DND-41 (cell line): ENCODE measurements at regions not wholly inside any gene's neighbourhood (a gene's known extent, or its start where the extent isn't known, plus 50 kb on each side); places are given as distances from the start of the nearest gene placed in this dataset.
"Not testable (repeated sequence)": the region's sequence is repeated elsewhere in the genome, so short reads cannot be mapped to it uniquely, and the experiment has no call there.

ENCODE experiments used
- ATAC-seq: fragments of 200-7000 bp; cut with Tn5 transposase; 3 replicates; pipeline ENCODE4 v1.9.1; 2021; ENCODE audit warnings: low read depth; ENCODE audit not compliant: insufficient read depth
- DNase-seq: peaks from one replicate; pipeline ENCODE4 v3.0.0-alpha.2; 2020
- H2AFZ ChIP-seq: 2 replicates; pipeline ENCODE4 v1.6.0; 2012; ENCODE audit warnings: low read depth, low read length
- H3K27ac ChIP-seq: 2 replicates; pipeline ENCODE4 v1.5.1; 2012; ENCODE audit warnings: low read length, inconsistent platforms
- H3K27me3 ChIP-seq: fragments of 200-600 bp; sonication (generic); 2 replicates; pipeline ENCODE4 v1.6.0; 2012; ENCODE audit warnings: low read length, mild to moderate bottlenecking, inconsistent platforms; ENCODE audit not compliant: insufficient read depth, poor library complexity
- H3K36me3 ChIP-seq: 2 replicates; pipeline ENCODE4 v1.5.1; 2012; ENCODE audit warnings: low read length, inconsistent platforms; ENCODE audit not compliant: insufficient read depth
- H3K4me1 ChIP-seq: 2 replicates; pipeline ENCODE4 v1.5.1; 2012; ENCODE audit warnings: mild to moderate bottlenecking, low read length; ENCODE audit not compliant: insufficient read depth
- H3K4me2 ChIP-seq: 2 replicates; pipeline ENCODE4 v1.6.0; 2012; ENCODE audit warnings: mild to moderate bottlenecking, moderate library complexity, low read length, inconsistent platforms; ENCODE audit not compliant: insufficient read depth
- H3K4me3 ChIP-seq, 2 experiments: fragments of 200-600 bp in 1 of 2; shearing (Covaris generic) in 1 of 2; 2 replicates each; pipeline ENCODE4 v1.5.1; 2012 to 2016; ENCODE audit warnings: inconsistent platforms in 2 of 2, low read length in 2 of 2, mild to moderate bottlenecking in 2 of 2, low read depth in 1 of 2, moderate library complexity in 1 of 2
- H3K79me2 ChIP-seq: 2 replicates; pipeline ENCODE4 v1.6.0; 2012; ENCODE audit warnings: low read length, inconsistent platforms; ENCODE audit not compliant: insufficient read depth
- H3K9ac ChIP-seq: 2 replicates; pipeline ENCODE4 v1.6.0; 2012; ENCODE audit warnings: low read depth, mild to moderate bottlenecking, inconsistent platforms, low read length, moderate library complexity
- H3K9me3 ChIP-seq: 2 replicates; pipeline ENCODE4 v1.5.1; 2012; ENCODE audit warnings: low read length, moderate library complexity, mild to moderate bottlenecking, inconsistent platforms; ENCODE audit not compliant: insufficient read depth, severe bottlenecking
- H4K20me1 ChIP-seq: 2 replicates; pipeline ENCODE4 v1.6.0; 2012; ENCODE audit warnings: low read length; ENCODE audit not compliant: insufficient read depth
- EZH2 ChIP-seq: IDR thresholded peaks from 3 replicates; pipeline ENCODE4 v1.6.1; 2012; ENCODE audit warnings: borderline replicate concordance, low read depth, mild to moderate bottlenecking, moderate library complexity, low read length, inconsistent platforms; ENCODE audit not compliant: severe bottlenecking
- TF ChIP-seq, protein P1 (sequence below): IDR thresholded peaks from 2 replicates; pipeline ENCODE4 v1.5.1; 2012; ENCODE audit warnings: borderline replicate concordance, low read length, moderate library complexity, mild to moderate bottlenecking; ENCODE audit not compliant: poor library complexity, severe bottlenecking; ENCODE audit errors: extremely low read depth

DNA sequence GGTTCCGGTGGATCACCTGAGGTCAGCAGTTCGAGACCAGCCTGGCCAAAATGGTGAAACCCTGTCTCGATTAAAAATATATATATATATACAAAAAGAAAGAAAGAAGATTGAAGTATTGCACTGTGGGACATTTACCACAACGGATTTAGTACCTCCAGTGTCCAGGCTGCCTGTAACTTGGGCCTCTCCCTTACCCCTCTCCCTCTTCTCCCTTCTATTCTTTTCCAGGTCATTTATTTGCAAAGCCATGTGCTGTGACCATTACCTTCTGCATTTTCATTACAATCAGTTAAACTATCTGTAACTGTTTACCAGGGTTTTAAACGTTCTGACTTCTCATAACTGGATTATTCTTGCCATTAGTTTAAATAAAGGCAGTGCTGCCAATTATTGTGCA lies 400.9 kb upstream of the ZNF804A start:
- H3K79me2 ChIP-seq = no peaks in the 10 kb centered on the region
- H3K4me2 ChIP-seq = no peak overlapping the region
- H3K9ac ChIP-seq = no peak overlapping the region
- no peak overlapping the region for H2AFZ ChIP-seq
- no peaks in the 10 kb centered on the region for H3K27me3 ChIP-seq
- TF ChIP-seq EZH2 = no peak
- TF ChIP-seq, protein P1, sequence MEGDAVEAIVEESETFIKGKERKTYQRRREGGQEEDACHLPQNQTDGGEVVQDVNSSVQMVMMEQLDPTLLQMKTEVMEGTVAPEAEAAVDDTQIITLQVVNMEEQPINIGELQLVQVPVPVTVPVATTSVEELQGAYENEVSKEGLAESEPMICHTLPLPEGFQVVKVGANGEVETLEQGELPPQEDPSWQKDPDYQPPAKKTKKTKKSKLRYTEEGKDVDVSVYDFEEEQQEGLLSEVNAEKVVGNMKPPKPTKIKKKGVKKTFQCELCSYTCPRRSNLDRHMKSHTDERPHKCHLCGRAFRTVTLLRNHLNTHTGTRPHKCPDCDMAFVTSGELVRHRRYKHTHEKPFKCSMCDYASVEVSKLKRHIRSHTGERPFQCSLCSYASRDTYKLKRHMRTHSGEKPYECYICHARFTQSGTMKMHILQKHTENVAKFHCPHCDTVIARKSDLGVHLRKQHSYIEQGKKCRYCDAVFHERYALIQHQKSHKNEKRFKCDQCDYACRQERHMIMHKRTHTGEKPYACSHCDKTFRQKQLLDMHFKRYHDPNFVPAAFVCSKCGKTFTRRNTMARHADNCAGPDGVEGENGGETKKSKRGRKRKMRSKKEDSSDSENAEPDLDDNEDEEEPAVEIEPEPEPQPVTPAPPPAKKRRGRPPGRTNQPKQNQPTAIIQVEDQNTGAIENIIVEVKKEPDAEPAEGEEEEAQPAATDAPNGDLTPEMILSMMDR = no peak
- H3K27ac ChIP-seq = no peak overlapping the region
- DNase-seq = no peak
- H4K20me1 ChIP-seq = no peaks in the 10 kb centered on the region
- no peak overlapping the region for H3K4me3 ChIP-seq
- H3K4me1 ChIP-seq = no peaks in the 10 kb centered on the region
- no peaks in the 10 kb centered on the region for H3K36me3 ChIP-seq
- H3K9me3 ChIP-seq = no peaks in the 10 kb centered on the region
- ATAC-seq = no peak

GRCh38 chr2:184198791-184199190 lies 399.5 kb upstream of the ZNF804A start:
- ATAC-seq, H2AFZ ChIP-seq: not testable (repeated sequence)

DNA sequence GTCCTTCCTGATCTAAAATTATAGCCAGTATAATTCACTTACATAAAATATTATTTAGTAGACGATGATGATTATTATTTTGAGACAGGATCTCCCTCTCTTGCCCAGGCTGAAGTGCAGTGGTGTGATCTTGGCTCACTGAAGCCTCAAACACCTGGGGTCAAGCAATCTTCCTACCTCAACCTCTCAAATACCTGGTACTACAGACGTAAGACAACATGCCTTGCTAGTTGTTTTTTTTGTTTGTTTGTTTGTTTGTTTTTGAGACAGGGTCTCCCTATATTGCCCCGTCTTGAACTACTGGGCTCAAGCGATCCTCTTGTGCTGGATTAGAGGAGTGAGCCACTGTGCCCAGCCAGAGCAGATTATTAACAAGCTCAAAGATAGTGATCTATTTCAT lies 399.1 kb upstream of the ZNF804A start:
- H3K9me3 ChIP-seq = no peaks in the 10 kb centered on the region
- H2AFZ ChIP-seq = no peak overlapping the region
- H3K4me3 ChIP-seq = no peak overlapping the region

More at GRCh38 chr2:184198791-184199190, 399.5 kb upstream of the ZNF804A start:
- H3K79me2 ChIP-seq, H3K27me3 ChIP-seq, H4K20me1 ChIP-seq, H3K4me2 ChIP-seq, DNase-seq, H3K36me3 ChIP-seq, H3K4me3 ChIP-seq, H3K9ac ChIP-seq, H3K27ac ChIP-seq, H3K9me3 ChIP-seq, H3K4me1 ChIP-seq: not testable (repeated sequence)

GRCh38 chr2:184201246-184201645 lies 397.1 kb upstream of the ZNF804A start:
- H2AFZ ChIP-seq = no peak overlapping the region
- no peaks in the 10 kb centered on the region for H3K79me2 ChIP-seq
- no peak overlapping the region for H3K9ac ChIP-seq
- no peak overlapping the region for H3K4me3 ChIP-seq
- no peak for ATAC-seq
- H4K20me1 ChIP-seq = no peaks in the 10 kb centered on the region
- no peak overlapping the region for H3K27ac ChIP-seq
- H3K4me1 ChIP-seq = no peaks in the 10 kb centered on the region
- DNase-seq = no peak
- no peak for TF ChIP-seq EZH2
- TF ChIP-seq, protein P1 = no peak
- no peaks in the 10 kb centered on the region for H3K9me3 ChIP-seq
- no peaks in the 10 kb centered on the region for H3K36me3 ChIP-seq
- H3K27me3 ChIP-seq = no peaks in the 10 kb centered on the region
- H3K4me2 ChIP-seq = no peak overlapping the region

More for the DNA sequence above, 399.1 kb upstream of the ZNF804A start:
- Histone ChIP-seq H3K27me3 (no peaks in the 10 kb centered on the region), H3K79me2 (no peaks in the 10 kb centered on the region), H3K36me3 (no peaks in the 10 kb centered on the region), H3K4me1 (no peaks in the 10 kb centered on the region), H3K9ac (no peak overlapping the region), H4K20me1 (no peaks in the 10 kb centered on the region), H3K27ac (no peak overlapping the region), H3K4me2 (no peak overlapping the region)
- TF ChIP-seq EZH2 = no peak
- TF ChIP-seq, protein P1 = no peak
- DNase-seq (no peak), ATAC-seq (no peak)
